ENCODE measurements at regions not wholly inside any gene's neighbourhood (a gene's known extent, or its start where the extent isn't known, plus 50 kb on each side); places are given as distances from the start of the nearest gene placed in this dataset.

- POLR2A ChIA-PET (ENCODE audit: partially characterized antibody) = no interaction called here
- no peak overlapping the region for H3K9ac ChIP-seq (replicated peaks in 1 of 4; ENCODE audit: extremely low read depth in 1 of 4, low read depth in 3 of 4, low read length in 3 of 4)
- H3K27ac ChIP-seq (ENCODE audit: low read depth, low read length) = no peak overlapping the region
- no peak overlapping the region for H3K23ac ChIP-seq (ENCODE audit: insufficient read length)
- H2AFZ ChIP-seq (ENCODE audit: low read length) = no peak overlapping the region
- H2BK20ac ChIP-seq (ENCODE audit: low read length) = no peak overlapping the region
- CTCF ChIA-PET (ENCODE audit: partially characterized antibody) = interaction anchor here (0.7 to 1.7 kb wide), 8 partner anchors 9 to 365 kb away, joined by 3 to 7 read pairs (median 4); no protein-coding TSS in a partner anchor
- H4K5ac ChIP-seq (ENCODE audit: insufficient read length, low read depth, low read length) = no peak overlapping the region
- H3K4me3 ChIP-seq (ENCODE audit: extremely low read depth in 1 of 4, insufficient read depth in 2 of 4, low read depth in 3 of 4, low read length in 4 of 4) = no peak overlapping the region
- no peaks in the 10 kb centered on the region for H3K36me3 ChIP-seq (ENCODE audit: control insufficient read depth in 2 of 4, insufficient read depth in 4 of 4, low read length in 3 of 4)
- H3K23me2 ChIP-seq (ENCODE audit: low read depth, low read length) = 0 out of 2 replicates have a peak, but pooled peaks cover 2% of the 10 kb centered on the region
- no peak overlapping the region for H4K91ac ChIP-seq (replicated peaks; ENCODE audit: insufficient read length, low read length)
- peaks cover 0 to 3% (median 0%) of the 10 kb centered on the region in 4 experiments; a peak in 2 of 7 replicates for H3K4me1 ChIP-seq (replicated peaks in 1 of 4; ENCODE audit: control insufficient read depth in 3 of 4, insufficient read depth in 4 of 4, low read length in 3 of 4)
- DNase-seq (ENCODE audit: low read depth in 1 of 2, low spot score in 2 of 2) (no peak), FAIRE-seq (no peak)
- no peak overlapping the region for H3K56ac ChIP-seq (replicated peaks; ENCODE audit: insufficient read length, low read depth, low read length)
- no peaks in the 10 kb centered on the region for H3K27me3 ChIP-seq (replicated peaks in 1 of 4; ENCODE audit: control insufficient read depth in 3 of 4, extremely low read depth in 1 of 4, insufficient read depth in 3 of 4, low read length in 3 of 4)
- H4K8ac ChIP-seq (ENCODE audit: extremely low read depth, insufficient read depth, low read length) = no peak overlapping the region
- H3K4ac ChIP-seq (replicated peaks; ENCODE audit: insufficient read length, low read depth, low read length) = no peak overlapping the region
- H3K79me1 ChIP-seq (ENCODE audit: low read depth, low read length) = no peaks in the 10 kb centered on the region
- H3K4me2 ChIP-seq (ENCODE audit: insufficient read depth in 1 of 2, low read depth in 2 of 2, low read length in 2 of 2) = no peak overlapping the region
- no peak overlapping the region for H2BK12ac ChIP-seq (ENCODE audit: low read depth, low read length)
- H2BK5ac ChIP-seq (ENCODE audit: low read depth, low read length) = no peak overlapping the region
- H4K20me1 ChIP-seq (replicated peaks in 1 of 2; ENCODE audit: control insufficient read depth in 1 of 2, insufficient read depth in 2 of 2, low read length in 2 of 2) = no peaks in the 10 kb centered on the region
- H3K14ac ChIP-seq (ENCODE audit: insufficient read length) = no peak overlapping the region
- H3K79me2 ChIP-seq (ENCODE audit: control insufficient read depth in 1 of 2, insufficient read depth in 2 of 2, low read length in 2 of 2) = no peaks in the 10 kb centered on the region
- no peaks in the 10 kb centered on the region for H3K9me3 ChIP-seq (ENCODE audit: insufficient read depth in 2 of 2, low read depth in 1 of 2, low read length in 1 of 2)
- no peak overlapping the region for H2BK120ac ChIP-seq (replicated peaks; ENCODE audit: low read depth, low read length)
- no peak overlapping the region for H3K18ac ChIP-seq (ENCODE audit: extremely low read depth, low read length)
- H2AK5ac ChIP-seq (ENCODE audit: low read depth, low read length) = no peak overlapping the region
- H2BK15ac ChIP-seq (ENCODE audit: low read length) = no peak overlapping the region
- TF ChIP-seq HDAC2 (IDR thresholded peaks at IDR 0.05; ENCODE audit: borderline replicate concordance in 1 of 2, low read depth in 2 of 2, low read length in 2 of 2) (no peak), ZNF274 (IDR thresholded peaks at IDR 0.05; ENCODE audit: borderline replicate concordance, extremely low read depth, low read length) (no peak), TAF1 (IDR thresholded peaks at IDR 0.05; ENCODE audit: low read depth, low read length) (no peak), EGR1 (IDR thresholded peaks at IDR 0.05; ENCODE audit: borderline replicate concordance, low read depth, low read length) (no peak), EP300 (IDR thresholded peaks at IDR 0.05; ENCODE audit: borderline replicate concordance in 1 of 2, low read depth in 2 of 2, low read length in 2 of 2) (no peak), CTCF (IDR thresholded peaks at IDR 0.05; ENCODE audit: control extremely low read depth in 1 of 3, insufficient read depth in 1 of 3, low read depth in 1 of 3, low read length in 3 of 3) (no peak), KDM1A (IDR thresholded peaks at IDR 0.05; ENCODE audit: borderline replicate concordance, low read length) (no peak), TBP (IDR thresholded peaks at IDR 0.05; ENCODE audit: low read depth, low read length) (no peak), GTF2F1 (IDR thresholded peaks at IDR 0.05; ENCODE audit: borderline replicate concordance, low read depth, low read length) (no peak), USF2 (IDR thresholded peaks at IDR 0.05; ENCODE audit: low read length) (no peak), RNF2 (IDR thresholded peaks at IDR 0.05; ENCODE audit: borderline replicate concordance, low read depth, low read length, missing control alignments, poor library complexity, severe bottlenecking) (no peak)
Observed at GRCh38 chr3:56856752-56857151, 55.0 kb upstream of the ARHGEF3 start.
